HL-60 (cell line): ENCODE measurements at regions not wholly inside any gene's neighbourhood (a gene's known extent, or its start where the extent isn't known, plus 50 kb on each side); places are given as distances from the start of the nearest gene placed in this dataset.

Experiments
- DNase-seq, 2 experiments: peaks; one replicate each; pipeline ENCODE4 v3.0.0-alpha.2; 2010 to 2020; ENCODE audit warnings: low read depth in 1 of 2, low spot score in 1 of 2
- H3K27ac ChIP-seq: fragments of 250-450 bp; sonication (Bioruptor Pico); replicated peaks from 2 replicates; pipeline ENCODE4 v1.5.1; 2020; ENCODE audit warnings: mild to moderate bottlenecking, moderate library complexity
- H3K27me3 ChIP-seq: fragments of 250-450 bp; sonication (Bioruptor Pico); 2 replicates; pipeline ENCODE4 v1.5.1; 2021; ENCODE audit warnings: mild to moderate bottlenecking, moderate library complexity; ENCODE audit not compliant: insufficient read depth, poor library complexity, severe bottlenecking
- H3K4me3 ChIP-seq: replicated peaks from 2 replicates; pipeline ENCODE4 v1.5.1; 2011; ENCODE audit warnings: mild to moderate bottlenecking, control low read depth, low read length; ENCODE audit not compliant: insufficient read depth
- CTCF ChIP-seq: IDR thresholded peaks from one replicate; pipeline ENCODE4 v1.5.1; 2011; ENCODE audit warnings: low read length, control low read depth, inconsistent platforms; ENCODE audit not compliant: insufficient read depth
- GABPA ChIP-seq: IDR thresholded peaks from 2 replicates; pipeline ENCODE4 v1.6.1; 2012; ENCODE audit warnings: low read depth
- POLR2AphosphoS5 ChIP-seq: IDR thresholded peaks from 2 replicates; pipeline ENCODE4 v1.6.1; 2012; ENCODE audit warnings: low read depth
- REST ChIP-seq: IDR thresholded peaks from 2 replicates; pipeline ENCODE4 v1.6.1; 2012; ENCODE audit warnings: low read depth; ENCODE audit not compliant: insufficient replicate concordance
- SPI1 ChIP-seq: IDR thresholded peaks from 2 replicates; pipeline ENCODE4 v1.6.1; 2012; ENCODE audit warnings: low read depth, mild to moderate bottlenecking, borderline replicate concordance

GRCh38 chr6:26241033-26241895 lies 123.7 kb upstream of the BTN3A2 start:
- no peaks in the 10 kb centered on the region for H3K27me3 ChIP-seq
- no peak overlapping the region for H3K27ac ChIP-seq
- no peak overlapping the region for H3K4me3 ChIP-seq
- no peak for TF ChIP-seq SPI1
- no peak for TF ChIP-seq POLR2AphosphoS5
- TF ChIP-seq REST, result no peak
- no peak for TF ChIP-seq GABPA
- no peak for TF ChIP-seq CTCF
- no peak for DNase-seq

- no peak for DNase-seq
- no peak overlapping the region for H3K27ac ChIP-seq
- no peaks in the 10 kb centered on the region for H3K27me3 ChIP-seq
- no peak for TF ChIP-seq CTCF
- no peak for TF ChIP-seq REST
- no peak for TF ChIP-seq SPI1
- TF ChIP-seq GABPA, result no peak
- TF ChIP-seq POLR2AphosphoS5, result no peak
- H3K4me3 ChIP-seq, result no peak overlapping the region
These were observed 121.9 kb upstream of the BTN3A2 start for GRCh38 chr6:26243132-26243531.

- Histone ChIP-seq H3K4me3 (no peak overlapping the region), H3K27ac (no peak overlapping the region), H3K27me3 (no peaks in the 10 kb centered on the region)
- no peak for DNase-seq
- no peak for TF ChIP-seq CTCF
These were observed 121.2 kb upstream of the BTN3A2 start for GRCh38 chr6:26243752-26244151.

- Histone ChIP-seq H3K4me3 (no peak overlapping the region), H3K27ac (no peak overlapping the region), H3K27me3 (no peaks in the 10 kb centered on the region)
- TF ChIP-seq POLR2AphosphoS5 (no peak), SPI1 (no peak), CTCF (no peak), GABPA (no peak), REST (no peak)
- DNase-seq, result no peak
These were observed 118.9 kb upstream of the BTN3A2 start for GRCh38 chr6:26246058-26246457.
